NCI-H526 (cell line): ENCODE measurements at regions not wholly inside any gene's neighbourhood (a gene's known extent, or its start where the extent isn't known, plus 50 kb on each side); places are given as distances from the start of the nearest gene placed in this dataset.

Source experiments
- DNase-seq, 2 experiments: peaks; one replicate each; lab custom pipeline; 2025; lab: John Stamatoyannopoulos, UW

GRCh38 chr12:111310076-111310870, 58.6 kb downstream of the PHETA1 start:
- no peak for DNase-seq

DNA sequence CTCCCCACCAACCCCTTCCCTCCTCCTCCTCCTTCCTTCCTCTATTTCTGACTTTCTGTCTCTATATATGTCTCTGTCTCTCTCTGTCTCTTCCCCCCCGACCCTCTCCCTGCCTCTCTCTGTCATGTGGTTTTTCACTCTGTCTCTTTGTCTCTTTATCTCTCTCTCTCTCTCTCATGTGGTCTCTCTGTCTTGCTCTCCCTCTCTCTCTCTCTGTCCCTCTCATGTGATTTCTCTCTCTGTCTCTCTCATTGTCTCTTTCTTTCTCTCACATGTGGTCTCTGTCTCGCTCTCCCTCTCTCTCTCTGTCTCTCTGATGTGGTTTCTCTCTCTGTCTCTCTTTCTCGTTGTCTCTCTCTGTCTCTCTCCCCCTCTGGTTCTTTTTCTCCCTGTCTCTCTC, 59.3 kb downstream of the PHETA1 start:
- no peak for DNase-seq

GRCh38 chr12:111308473-111308872, 60.4 kb downstream of the PHETA1 start:
- no peak for DNase-seq

GRCh38 chr12:111304642-111305071, 64.2 kb downstream of the PHETA1 start:
- DNase-seq, result no peak

- DNase-seq, result no peak
These were observed 65.4 kb downstream of the PHETA1 start for GRCh38 chr12:111303531-111303930.

DNA sequence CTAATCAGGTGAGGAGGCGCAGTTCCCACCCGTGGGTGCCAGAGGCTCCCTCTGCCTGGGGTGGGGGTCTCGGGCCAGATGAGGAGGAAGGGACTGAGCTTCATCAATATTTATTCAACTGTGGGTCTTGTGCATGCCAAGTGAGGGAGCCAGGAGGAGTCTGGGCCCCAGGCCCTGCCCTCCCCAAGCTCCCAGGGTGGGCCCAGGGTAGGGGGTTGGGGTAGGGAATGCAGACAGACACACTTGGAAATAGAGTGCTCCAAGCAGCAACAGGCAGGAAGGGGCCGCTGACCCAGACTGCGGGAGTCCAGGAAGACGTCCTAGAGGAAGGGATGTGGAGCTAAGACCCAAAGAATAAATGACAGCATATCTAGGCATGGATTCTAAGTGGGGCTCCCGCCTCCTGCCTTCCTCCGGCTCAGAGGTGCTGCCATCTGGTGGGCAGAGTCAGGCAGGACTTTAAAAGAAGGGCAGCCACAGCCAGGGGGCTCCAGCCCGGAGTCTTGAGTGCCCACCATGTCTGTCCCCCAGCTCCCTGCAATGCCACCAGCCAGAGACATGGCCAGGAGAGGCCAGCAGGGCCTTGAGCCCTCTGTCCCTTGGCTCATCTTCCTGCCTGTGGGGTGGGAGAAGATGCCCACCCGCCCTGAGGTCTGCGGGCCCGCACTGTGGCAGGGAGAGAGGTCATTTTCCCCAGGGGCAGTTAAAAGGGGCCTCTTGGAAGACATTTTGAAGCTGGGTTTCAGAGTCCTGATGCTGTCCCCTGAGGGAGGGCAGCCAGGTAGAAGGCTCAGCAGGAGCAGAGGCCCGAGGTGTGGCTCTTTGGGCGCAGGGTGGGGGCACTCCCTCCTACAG, 70.1 kb downstream of the PHETA1 start:
- peak; percentile 45 to 70 for DNase-seq

GRCh38 chr12:111297703-111298426, 71.0 kb downstream of the PHETA1 start:
- no peak for DNase-seq

DNA sequence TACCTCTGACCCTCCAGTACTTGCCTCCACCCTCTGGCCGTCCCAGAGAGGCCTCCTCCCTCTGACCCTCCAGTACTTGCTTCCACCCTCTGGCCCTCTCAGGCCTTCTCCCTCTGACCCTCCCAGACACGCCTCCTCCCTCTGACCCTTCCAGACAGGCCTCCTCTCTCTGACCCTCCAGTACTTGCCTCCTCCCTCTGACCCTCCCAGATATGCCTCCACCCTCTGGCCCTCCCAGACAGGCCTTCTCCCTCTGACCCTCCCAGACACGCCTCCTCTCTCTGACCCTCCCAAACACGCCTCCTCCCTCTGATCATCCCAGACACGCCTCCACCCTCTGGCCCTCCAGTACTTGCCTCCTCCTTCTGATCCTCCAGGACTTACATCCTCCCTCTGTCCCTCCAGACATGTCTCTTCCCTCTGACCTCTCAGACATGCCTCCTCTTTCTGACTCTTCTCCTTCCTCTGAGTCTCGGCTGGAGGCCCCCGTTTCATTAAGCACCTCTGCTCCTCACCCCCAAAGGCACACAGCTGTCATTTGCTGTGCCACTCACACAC, 71.9 kb downstream of the PHETA1 start:
- no peak for DNase-seq

DNA sequence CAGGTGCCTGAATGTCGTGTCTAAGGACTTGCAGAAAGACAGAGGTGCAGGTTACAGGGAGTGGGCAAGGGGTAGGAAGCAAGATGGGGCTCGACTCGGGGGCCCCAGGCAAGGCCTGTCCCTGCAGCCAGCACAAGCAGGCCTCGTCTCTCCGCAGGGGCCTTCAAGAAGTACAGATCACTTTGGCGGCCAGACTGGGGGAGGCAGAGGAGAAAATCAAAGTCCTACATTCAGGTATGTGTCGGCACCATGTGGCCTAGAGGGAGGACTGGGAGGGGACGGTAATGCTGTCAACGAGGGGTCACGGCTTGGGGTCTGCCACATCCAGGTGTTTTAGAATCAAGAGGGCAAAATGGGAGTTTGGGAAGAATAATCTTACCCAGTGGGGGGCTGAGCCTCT, 73.7 kb downstream of the PHETA1 start:
- DNase-seq, result no peak

- no peak for DNase-seq
These were observed 75.5 kb downstream of the PHETA1 start for GRCh38 chr12:111293266-111294009.

GRCh38 chr12:111291357-111291756, 77.5 kb downstream of the PHETA1 start:
- DNase-seq, result no peak

DNA sequence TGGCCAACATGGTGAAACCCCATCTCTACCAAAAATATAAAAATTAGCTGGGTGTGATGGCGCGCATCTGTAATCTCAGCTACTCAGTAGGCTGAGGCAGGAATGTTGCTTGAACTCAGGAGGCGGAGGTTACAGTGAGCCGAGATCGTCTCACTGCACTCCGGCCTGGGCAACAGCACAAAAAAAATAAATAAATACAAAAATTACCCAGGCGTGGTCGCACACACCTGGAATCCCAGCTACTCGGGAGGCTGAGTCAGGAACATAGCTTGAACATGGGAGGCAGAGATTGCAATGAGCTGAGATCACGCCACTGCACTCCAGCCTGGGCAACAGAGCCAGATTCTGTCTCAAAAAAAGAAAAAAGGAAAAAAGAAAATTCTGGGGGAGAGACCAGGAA, 80.1 kb downstream of the PHETA1 start:
- no peak for DNase-seq

- DNase-seq, result no peak
These were observed 81.6 kb downstream of the PHETA1 start for GRCh38 chr12:111287125-111287900.

DNA sequence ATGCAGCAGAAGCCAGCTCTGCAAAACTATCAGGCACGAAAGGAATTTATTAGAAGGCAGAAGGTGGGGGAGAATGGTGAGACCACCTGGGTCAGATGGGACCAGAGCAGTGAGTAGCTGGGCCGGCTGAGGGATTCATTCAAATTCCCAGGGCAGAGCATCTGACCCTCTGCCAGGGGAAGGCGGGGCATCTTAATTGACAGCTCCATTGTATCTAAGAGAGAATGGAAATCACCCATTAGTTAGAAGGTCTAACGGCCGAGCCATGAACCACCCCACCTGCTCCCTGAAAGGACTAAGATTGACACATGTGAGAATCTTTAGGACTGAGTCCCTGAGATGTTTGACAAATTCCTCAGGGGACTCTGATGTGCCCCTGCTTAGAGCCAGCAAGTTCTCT, 83.7 kb downstream of the PHETA1 start:
- peak in 1 of 2 experiments; percentile 38 for DNase-seq

DNA sequence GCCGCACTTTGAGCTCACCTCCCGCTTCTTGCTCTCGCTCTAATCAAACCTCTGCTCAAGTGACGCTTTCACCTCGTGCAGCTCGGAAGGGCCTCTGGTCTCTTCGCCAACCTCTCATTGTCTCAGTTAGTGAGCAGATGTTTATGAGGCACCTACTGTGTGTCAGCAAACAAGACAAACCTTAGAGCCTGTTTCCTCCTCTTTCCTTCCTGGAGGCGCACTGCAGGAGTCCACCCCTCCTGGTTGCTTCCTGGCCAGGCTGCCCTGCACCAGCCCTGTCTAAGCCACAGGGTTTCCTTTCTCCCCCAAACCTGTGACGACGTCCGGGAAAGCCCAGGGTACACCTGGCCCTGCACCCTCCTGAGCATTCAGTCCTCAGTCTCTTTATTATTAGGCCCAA, 84.2 kb downstream of the PHETA1 start:
- no peak for DNase-seq

DNA sequence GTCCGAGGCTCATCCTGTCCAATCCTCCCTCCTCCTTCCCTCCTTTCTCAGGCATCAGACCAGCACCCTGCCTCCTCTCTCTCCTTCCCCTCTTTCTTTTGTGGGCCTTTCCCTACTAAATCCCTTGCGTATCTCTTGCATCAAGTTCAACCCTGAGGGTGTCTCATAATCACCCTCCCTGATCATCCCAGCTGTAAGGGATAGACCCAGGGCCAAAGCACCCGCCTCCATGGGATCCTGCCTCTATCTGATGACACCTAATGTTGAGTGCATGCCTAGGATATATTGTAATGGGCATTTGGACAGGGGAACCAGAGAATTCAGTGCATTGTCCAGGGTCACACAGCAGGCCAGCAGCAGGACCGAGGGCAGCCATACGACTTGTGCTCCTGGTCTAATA, 84.9 kb downstream of the PHETA1 start:
- no peak for DNase-seq

DNA sequence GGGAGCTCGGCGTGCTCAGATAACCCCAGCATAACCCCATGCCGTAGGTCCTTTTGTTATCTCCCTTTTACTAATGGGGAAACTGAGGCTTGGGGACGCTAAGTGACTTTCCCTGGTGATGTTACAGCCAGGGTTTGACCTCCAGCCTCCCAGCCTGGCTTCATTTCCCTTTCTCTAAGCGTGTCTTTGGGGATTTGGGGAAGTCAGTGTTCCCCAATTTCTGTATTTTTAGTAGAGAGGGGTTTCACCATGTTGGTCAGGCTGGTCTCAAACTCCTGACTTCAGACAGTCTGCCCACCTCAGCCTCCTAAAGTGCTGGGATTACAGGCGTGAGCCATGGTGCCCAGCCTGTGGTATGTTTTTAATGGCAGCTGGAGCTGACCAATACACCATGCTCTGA, 85.4 kb downstream of the PHETA1 start:
- DNase-seq, result no peak

- no peak for DNase-seq
These were observed 91.3 kb downstream of the PHETA1 start for GRCh38 chr12:111277570-111277969.

DNA sequence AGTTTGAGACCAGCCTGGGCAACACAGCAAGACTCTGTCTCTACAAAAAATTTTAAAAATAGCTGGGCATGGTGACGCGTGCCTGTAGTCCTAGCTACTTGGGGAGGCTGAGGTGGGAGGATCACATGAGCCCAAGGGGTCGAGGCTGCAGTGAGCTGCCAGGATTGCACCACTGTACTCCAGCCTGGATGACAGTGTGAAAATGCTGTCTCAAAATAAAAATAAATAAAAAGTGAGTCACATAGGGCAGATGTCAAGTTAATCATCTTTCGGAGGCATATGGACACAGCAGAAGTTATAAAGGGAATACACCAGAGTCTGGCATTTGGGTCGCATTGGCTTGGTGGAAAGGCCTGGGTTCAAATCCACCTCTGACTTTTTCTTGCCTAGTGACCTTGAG, 92.7 kb downstream of the PHETA1 start:
- DNase-seq, result no peak

DNA sequence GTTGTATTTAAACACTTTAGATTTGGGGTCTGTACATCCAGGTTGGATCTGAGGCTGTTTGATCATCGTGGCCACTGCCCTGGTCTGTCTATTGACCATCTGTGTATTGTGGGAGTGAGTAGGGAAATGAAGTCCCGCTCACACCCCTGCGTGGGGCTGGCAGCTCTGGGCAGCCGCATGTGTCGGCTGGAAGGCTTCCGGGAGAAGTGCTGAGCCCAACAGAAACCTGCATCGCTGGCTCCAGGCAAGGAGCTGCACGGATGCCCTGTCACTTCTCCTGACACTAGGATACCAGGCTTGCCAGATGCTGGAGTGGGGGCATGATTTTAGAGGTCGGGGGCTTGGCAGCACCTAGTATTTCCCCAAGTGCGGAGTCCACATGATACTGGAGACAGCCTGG, 93.6 kb downstream of the PHETA1 start:
- DNase-seq, result no peak

- no peak for DNase-seq
These were observed 94.1 kb downstream of the PHETA1 start for GRCh38 chr12:111274777-111275176.
